ENCODE measurements at regions not wholly inside any gene's neighbourhood (a gene's known extent, or its start where the extent isn't known, plus 50 kb on each side); places are given as distances from the start of the nearest gene placed in this dataset.

DNA sequence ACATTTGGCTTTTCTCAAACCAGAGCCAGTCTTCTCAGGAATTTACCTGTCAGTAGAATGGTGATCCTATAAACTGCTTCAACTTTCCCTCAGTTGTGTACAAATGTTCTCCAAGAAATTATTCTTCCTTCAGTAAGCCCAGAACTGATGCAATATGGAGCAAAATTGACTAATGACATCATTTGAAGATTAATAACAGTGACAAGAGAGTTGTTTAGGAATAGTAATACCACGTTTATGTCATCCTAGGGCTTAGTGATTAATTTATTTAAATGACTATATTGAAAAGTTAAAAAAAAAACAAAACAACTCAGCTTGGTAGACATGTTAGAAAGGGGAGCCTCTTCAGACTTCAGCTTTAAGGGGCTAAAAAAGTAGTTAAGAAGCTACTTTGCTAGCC, 933.2 kb downstream of the GATA3 start:
- DNase-seq (no peak), ATAC-seq (no peak)
- TF ChIP-seq, protein P1, sequence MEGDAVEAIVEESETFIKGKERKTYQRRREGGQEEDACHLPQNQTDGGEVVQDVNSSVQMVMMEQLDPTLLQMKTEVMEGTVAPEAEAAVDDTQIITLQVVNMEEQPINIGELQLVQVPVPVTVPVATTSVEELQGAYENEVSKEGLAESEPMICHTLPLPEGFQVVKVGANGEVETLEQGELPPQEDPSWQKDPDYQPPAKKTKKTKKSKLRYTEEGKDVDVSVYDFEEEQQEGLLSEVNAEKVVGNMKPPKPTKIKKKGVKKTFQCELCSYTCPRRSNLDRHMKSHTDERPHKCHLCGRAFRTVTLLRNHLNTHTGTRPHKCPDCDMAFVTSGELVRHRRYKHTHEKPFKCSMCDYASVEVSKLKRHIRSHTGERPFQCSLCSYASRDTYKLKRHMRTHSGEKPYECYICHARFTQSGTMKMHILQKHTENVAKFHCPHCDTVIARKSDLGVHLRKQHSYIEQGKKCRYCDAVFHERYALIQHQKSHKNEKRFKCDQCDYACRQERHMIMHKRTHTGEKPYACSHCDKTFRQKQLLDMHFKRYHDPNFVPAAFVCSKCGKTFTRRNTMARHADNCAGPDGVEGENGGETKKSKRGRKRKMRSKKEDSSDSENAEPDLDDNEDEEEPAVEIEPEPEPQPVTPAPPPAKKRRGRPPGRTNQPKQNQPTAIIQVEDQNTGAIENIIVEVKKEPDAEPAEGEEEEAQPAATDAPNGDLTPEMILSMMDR (IDR thresholded peaks at IDR 0.05), result no peak
- POLR2A ChIA-PET, result no interaction called here
- H3K9me3 Mint-ChIP-seq, result peaks cover 4% of the 10 kb centered on the region
- peaks cover 29% of the 10 kb centered on the region for H3K36me3 Mint-ChIP-seq (ENCODE audit: low read depth)
- peak overlapping the region; percentile 46 for H3K27ac Mint-ChIP-seq
- no peak overlapping the region for H3K4me3 Mint-ChIP-seq
- CTCF ChIA-PET, result no interaction called here
- intact Hi-C loops (cut with micrococcal nuclease), result no loop called here
- H3K4me1 Mint-ChIP-seq (ENCODE audit: low read depth), result peaks cover 30% of the 10 kb centered on the region
- H3K27me3 Mint-ChIP-seq, result no peaks in the 10 kb centered on the region

DNA sequence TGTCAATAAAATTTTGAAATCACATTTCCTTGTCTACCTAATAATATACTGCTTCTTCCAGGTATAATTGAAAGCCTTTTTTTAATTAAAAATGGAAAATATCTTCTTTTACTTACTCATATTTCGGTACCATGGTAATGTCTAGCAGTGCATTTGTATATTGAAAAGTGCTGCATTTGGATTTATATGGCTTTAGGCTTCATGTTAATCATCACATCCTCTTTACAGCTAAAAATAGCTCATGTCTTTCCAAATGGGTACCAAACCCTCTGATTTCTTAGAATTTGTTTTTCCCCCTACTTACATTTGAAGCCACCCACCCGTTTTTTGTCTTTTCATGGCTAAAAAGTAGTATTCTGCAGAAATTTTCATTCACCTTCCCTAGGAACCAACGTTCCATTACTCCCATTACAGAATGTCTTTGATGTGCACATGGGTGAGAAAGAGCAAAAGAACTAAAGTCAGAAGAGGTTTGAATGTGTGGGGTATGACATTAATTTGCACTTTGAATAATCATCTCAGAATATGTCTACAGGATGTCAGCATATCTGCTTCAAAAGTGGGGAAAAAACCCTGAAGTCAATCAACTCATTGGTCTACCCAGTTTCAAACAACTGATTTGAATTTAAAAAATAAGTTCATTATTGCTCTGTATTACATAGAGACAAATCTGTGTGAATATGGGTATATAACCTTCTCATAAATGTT, 935.9 kb downstream of the GATA3 start:
- intact Hi-C loops (cut with micrococcal nuclease), result loop anchor here (5.0 kb wide), 1 partner anchor 102 kb away; no protein-coding TSS in a partner anchor
- ATAC-seq, result peak; percentile 84
- Mint-ChIP-seq H3K4me3 (peak overlapping the region; percentile 22), H3K9me3 (peaks cover 8% of the 10 kb centered on the region), H3K27ac (peak overlapping the region; percentile 87), H3K36me3 (ENCODE audit: low read depth) (peaks cover 49% of the 10 kb centered on the region), H3K4me1 (ENCODE audit: low read depth) (peaks cover 47% of the 10 kb centered on the region), H3K27me3 (no peaks in the 10 kb centered on the region)
- no peak for DNase-seq
- ChIA-PET POLR2A (no interaction called here), CTCF (interaction anchor here (1.6 to 1.8 kb wide), 2 partner anchors 17 to 218 kb away, joined by 5 to 6 read pairs; no protein-coding TSS in a partner anchor)
- TF ChIP-seq, protein P1 (IDR thresholded peaks at IDR 0.05), result no peak

DNA sequence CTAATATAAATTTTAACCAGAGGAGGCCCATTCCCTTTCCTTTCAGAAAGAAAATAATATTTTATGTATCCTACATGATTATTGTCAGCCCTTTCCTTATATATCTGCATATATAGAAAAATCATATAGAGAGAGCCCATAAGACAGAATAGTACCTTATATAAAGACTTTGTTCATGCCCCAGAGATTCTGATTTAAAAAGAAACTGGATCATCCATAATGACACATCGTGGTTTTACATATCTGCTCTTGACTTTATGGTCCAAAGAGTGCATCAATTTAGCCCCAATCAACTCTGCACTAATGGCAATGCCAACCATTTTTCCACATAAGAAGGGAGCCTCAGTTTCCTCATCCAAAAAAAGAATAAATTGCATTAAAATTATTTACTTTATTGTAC, 937.5 kb downstream of the GATA3 start:
- peaks cover 55% of the 10 kb centered on the region for H3K4me1 Mint-ChIP-seq (ENCODE audit: low read depth)

DNA sequence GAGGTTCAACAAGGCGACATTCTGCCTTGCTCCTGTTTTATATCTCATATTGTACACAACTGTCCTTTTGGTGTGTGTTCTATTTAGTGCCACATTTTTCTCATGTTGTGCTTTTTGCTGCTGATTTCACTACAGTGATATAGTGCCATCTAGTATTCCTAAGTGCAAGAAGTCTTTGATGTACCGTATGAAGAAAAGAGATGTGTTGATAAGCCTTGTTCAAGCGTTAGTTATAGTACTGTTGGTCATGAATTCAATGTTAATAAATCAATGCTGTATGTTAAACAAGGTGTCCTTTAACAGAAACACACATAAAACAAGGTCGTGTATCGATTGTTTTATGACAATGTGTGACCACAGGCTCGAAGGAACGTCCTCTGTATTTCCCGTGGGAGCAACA, 939.4 kb downstream of the GATA3 start:
- Mint-ChIP-seq H3K36me3 (ENCODE audit: low read depth) (peaks cover 38% of the 10 kb centered on the region), H3K27me3 (no peaks in the 10 kb centered on the region), H3K9me3 (peaks cover 10% of the 10 kb centered on the region), H3K27ac (peak overlapping the region; percentile 21), H3K4me1 (ENCODE audit: low read depth) (peaks cover 51% of the 10 kb centered on the region), H3K4me3 (no peak overlapping the region)
- TF ChIP-seq, protein P1 (IDR thresholded peaks at IDR 0.05), result no peak
- POLR2A ChIA-PET, result no interaction called here
- no peak for ATAC-seq
- CTCF ChIA-PET, result no interaction called here
- DNase-seq, result no peak
- intact Hi-C loops (cut with micrococcal nuclease), result loop anchor here (5.0 kb wide), 1 partner anchor 98 kb away; no protein-coding TSS in a partner anchor

More for the DNA sequence above, 937.5 kb downstream of the GATA3 start:
- ATAC-seq (no peak), DNase-seq (no peak)
- Mint-ChIP-seq H3K27me3 (no peaks in the 10 kb centered on the region), H3K27ac (peak overlapping the region; percentile 87), H3K36me3 (ENCODE audit: low read depth) (peaks cover 41% of the 10 kb centered on the region), H3K9me3 (peaks cover 8% of the 10 kb centered on the region), H3K4me3 (no peak overlapping the region)
- TF ChIP-seq, protein P1 (IDR thresholded peaks at IDR 0.05), result no peak
- intact Hi-C loops (cut with micrococcal nuclease), result loop anchor here (5.0 kb wide), 1 partner anchor 100 kb away; no protein-coding TSS in a partner anchor
- POLR2A ChIA-PET, result no interaction called here
- CTCF ChIA-PET, result no interaction called here

DNA sequence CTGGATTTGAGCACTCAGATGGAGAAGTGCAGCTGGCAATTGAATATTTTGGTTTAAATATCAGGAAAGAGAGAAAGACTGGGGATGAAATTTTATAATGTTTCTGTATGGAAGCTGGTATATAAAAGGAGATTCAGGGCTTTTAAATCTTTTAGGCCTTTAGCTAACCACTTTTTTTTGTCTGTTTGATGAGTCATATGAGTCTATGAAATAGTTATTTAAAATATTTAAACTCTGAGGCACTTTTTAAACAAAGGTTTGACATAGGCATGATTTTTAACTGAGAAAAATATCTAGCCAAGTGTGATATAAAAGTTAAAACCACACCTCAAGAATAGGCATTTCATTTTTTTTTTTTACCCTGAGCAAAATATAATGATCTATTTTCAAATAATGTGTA, 944.3 kb downstream of the GATA3 start:
- DNase-seq (no peak), ATAC-seq (no peak)
- Mint-ChIP-seq H3K27ac (peak overlapping the region; percentile 29), H3K9me3 (peaks cover 3% of the 10 kb centered on the region), H3K27me3 (no peaks in the 10 kb centered on the region), H3K4me1 (ENCODE audit: low read depth) (peaks cover 26% of the 10 kb centered on the region), H3K36me3 (ENCODE audit: low read depth) (peaks cover 23% of the 10 kb centered on the region), H3K4me3 (no peak overlapping the region)
- ChIA-PET CTCF (no interaction called here), POLR2A (no interaction called here)
- TF ChIP-seq, protein P1 (IDR thresholded peaks at IDR 0.05), result no peak
- intact Hi-C loops (cut with micrococcal nuclease), result no loop called here

Measured in activated CD8-positive, alpha-beta T cell treated with anti-CD3 and anti-CD28 coated beads for 36 hours (primary cell).